ENCODE measurements at regions not wholly inside any gene's neighbourhood (a gene's known extent, or its start where the extent isn't known, plus 50 kb on each side); places are given as distances from the start of the nearest gene placed in this dataset.

- Histone ChIP-seq H3K4me1 (no peaks in the 10 kb centered on the region), H3K27ac (no peak overlapping the region), H3K4me3 (no peak overlapping the region), H3K36me3 (no peaks in the 10 kb centered on the region), H3K27me3 (no peaks in the 10 kb centered on the region), H3K9me3 (peaks cover 0 to 3% (median 0%) of the 10 kb centered on the region in 4 donors)
- no peak for DNase-seq (ENCODE audit: low spot score in 2 of 2)
- WGBS, 2 donors, result 51 to 60% methylated on average over 5 of the region's 5 CpGs
- no peak for TF ChIP-seq POLR2A (IDR thresholded peaks at IDR 0.05)
- no peak for TF ChIP-seq CTCF (IDR thresholded peaks at IDR 0.05)
- TF ChIP-seq EP300 (IDR thresholded peaks at IDR 0.05), result no peak
Measured at GRCh38 chr12:17169726-17170471, 563.9 kb upstream of the LMO3 start.

- no peak overlapping the region for H3K27ac ChIP-seq
- WGBS, 2 donors, result 78 to 82% methylated on average over 12 of the region's 12 CpGs
Measured at GRCh38 chr12:17159506-17160300, 553.7 kb upstream of the LMO3 start.

GRCh38 chr12:17158201-17158600, 552.2 kb upstream of the LMO3 start:
- Histone ChIP-seq H3K4me1 (no peaks in the 10 kb centered on the region), H3K9me3 (peaks cover 0 to 4% (median 2%) of the 10 kb centered on the region in 4 donors), H3K27me3 (no peaks in the 10 kb centered on the region), H3K27ac (no peak overlapping the region), H3K4me3 (no peak overlapping the region), H3K36me3 (no peaks in the 10 kb centered on the region)
- TF ChIP-seq CTCF (IDR thresholded peaks at IDR 0.05) (no peak), EP300 (IDR thresholded peaks at IDR 0.05) (no peak), POLR2A (IDR thresholded peaks at IDR 0.05) (no peak)
- DNase-seq (ENCODE audit: low spot score in 2 of 2), result no peak
- WGBS, 2 donors, result 67 to 84% methylated on average over 1 of the region's 1 CpG

More at GRCh38 chr12:17159506-17160300, 553.7 kb upstream of the LMO3 start:
- Histone ChIP-seq H3K27me3 (no peaks in the 10 kb centered on the region), H3K4me3 (no peak overlapping the region), H3K36me3 (no peaks in the 10 kb centered on the region), H3K9me3 (no peaks in the 10 kb centered on the region), H3K4me1 (no peaks in the 10 kb centered on the region)
- no peak for DNase-seq (ENCODE audit: low spot score in 2 of 2)
- TF ChIP-seq POLR2A (IDR thresholded peaks at IDR 0.05) (no peak), EP300 (IDR thresholded peaks at IDR 0.05) (no peak), CTCF (IDR thresholded peaks at IDR 0.05) (no peak)

GRCh38 chr12:17151917-17152316, 546.0 kb upstream of the LMO3 start:
- no peaks in the 10 kb centered on the region for H3K4me1 ChIP-seq
- no peak for TF ChIP-seq CTCF (IDR thresholded peaks at IDR 0.05)
- no peak for TF ChIP-seq POLR2A (IDR thresholded peaks at IDR 0.05)
- TF ChIP-seq EP300 (IDR thresholded peaks at IDR 0.05), result no peak
- H3K36me3 ChIP-seq, result no peaks in the 10 kb centered on the region
- H3K9me3 ChIP-seq, result peaks cover 0 to 11% (median 2%) of the 10 kb centered on the region in 4 donors
- WGBS, 2 donors, result 88 to 93% methylated on average over 2 of the region's 2 CpGs
- H3K4me3 ChIP-seq, result no peak overlapping the region
- no peak for DNase-seq (ENCODE audit: low spot score in 2 of 2)
- H3K27me3 ChIP-seq, result no peaks in the 10 kb centered on the region
- no peak overlapping the region for H3K27ac ChIP-seq

- DNase-seq (ENCODE audit: low spot score in 2 of 2), result no peak
- Histone ChIP-seq H3K4me1 (no peaks in the 10 kb centered on the region), H3K4me3 (no peak overlapping the region), H3K27me3 (no peaks in the 10 kb centered on the region), H3K27ac (no peak overlapping the region), H3K36me3 (no peaks in the 10 kb centered on the region), H3K9me3 (peaks cover 0 to 18% (median 0%) of the 10 kb centered on the region in 4 donors)
- WGBS, 2 donors, result 54 to 71% methylated on average over 3 of the region's 3 CpGs
- TF ChIP-seq CTCF (IDR thresholded peaks at IDR 0.05) (no peak), POLR2A (IDR thresholded peaks at IDR 0.05) (no peak), EP300 (IDR thresholded peaks at IDR 0.05) (no peak)
Measured at GRCh38 chr12:17148706-17149105, 542.7 kb upstream of the LMO3 start.
